HEK293 (cell line): ENCODE measurements at regions not wholly inside any gene's neighbourhood (a gene's known extent, or its start where the extent isn't known, plus 50 kb on each side); places are given as distances from the start of the nearest gene placed in this dataset.

Source experiments
- AEBP2 ChIP-seq: fragments of 450-650 bp; formaldehyde crosslinking; IDR thresholded peaks from 2 replicates; pipeline ENCODE4 v1.5.1; 2016; ENCODE audit warnings: missing biosample characterization, missing genetic modification characterization, borderline replicate concordance
- ATF2 ChIP-seq: fragments of 450-650 bp; formaldehyde crosslinking; IDR thresholded peaks from 2 replicates; pipeline ENCODE4 v1.5.1; 2016; ENCODE audit warnings: missing biosample characterization, missing genetic modification characterization, low read depth
- BCL6B ChIP-seq: fragments of 450-650 bp; formaldehyde crosslinking; IDR thresholded peaks from 2 replicates; pipeline ENCODE4 v1.5.1; 2017; ENCODE audit warnings: missing biosample characterization, missing genetic modification characterization
- GLI2 ChIP-seq: fragments of 450-650 bp; formaldehyde crosslinking; IDR thresholded peaks from 2 replicates; pipeline ENCODE4; 2017; ENCODE audit warnings: missing biosample characterization, missing genetic modification characterization, low read depth, borderline replicate concordance
- HOXC10 ChIP-seq: sonication (generic); formaldehyde crosslinking; IDR thresholded peaks from 2 replicates; pipeline ENCODE4 v1.8.1; 2023; ENCODE audit warnings: mild to moderate bottlenecking, missing genetic modification reagents
- INSM2 ChIP-seq: fragments of 450-650 bp; formaldehyde crosslinking; IDR thresholded peaks from 2 replicates; pipeline ENCODE4 v1.5.1; 2016; ENCODE audit warnings: missing biosample characterization, missing genetic modification characterization
- KLF1 ChIP-seq: fragments of 450-650 bp; formaldehyde crosslinking; IDR thresholded peaks from 2 replicates; pipeline ENCODE4 v1.5.1; 2016; ENCODE audit warnings: missing biosample characterization, missing genetic modification characterization
- KLF17 ChIP-seq: fragments of 450-650 bp; formaldehyde crosslinking; IDR thresholded peaks from 2 replicates; pipeline ENCODE4 v1.5.1; 2016; ENCODE audit warnings: missing biosample characterization, missing genetic modification characterization
- MYNN ChIP-seq: fragments of 450-650 bp; formaldehyde crosslinking; IDR thresholded peaks from 2 replicates; pipeline ENCODE4 v1.5.1; 2016; ENCODE audit warnings: missing biosample characterization, missing genetic modification characterization, borderline replicate concordance
- MZF1 ChIP-seq: fragments of 450-650 bp; formaldehyde crosslinking; IDR thresholded peaks from 2 replicates; pipeline ENCODE4 v1.5.1; 2017; ENCODE audit warnings: missing biosample characterization, missing genetic modification characterization, borderline replicate concordance
- OSR2 ChIP-seq: fragments of 450-650 bp; formaldehyde crosslinking; IDR thresholded peaks from 2 replicates; pipeline ENCODE4 v1.5.1; 2016; ENCODE audit warnings: missing biosample characterization, missing genetic modification characterization
- SCRT1 ChIP-seq: fragments of 450-650 bp; formaldehyde crosslinking; IDR thresholded peaks from 2 replicates; pipeline ENCODE4 v1.5.1; 2016; ENCODE audit warnings: missing biosample characterization, missing genetic modification characterization, borderline replicate concordance
- ZBTB7A ChIP-seq: fragments of 450-650 bp; formaldehyde crosslinking; IDR thresholded peaks from 2 replicates; pipeline ENCODE4 v1.5.1; 2016; ENCODE audit warnings: low read depth, missing biosample characterization, missing genetic modification characterization
- ZFHX2 ChIP-seq: fragments of 450-650 bp; formaldehyde crosslinking; conservative IDR thresholded peaks from 2 replicates; pipeline ENCODE4 v1.5.1; 2016; ENCODE audit warnings: missing biosample characterization, missing genetic modification characterization
- ZFP41 ChIP-seq: fragments of 450-650 bp; formaldehyde crosslinking; IDR thresholded peaks from 2 replicates; pipeline ENCODE4 v1.5.1; 2016; ENCODE audit warnings: missing biosample characterization, missing genetic modification characterization, borderline replicate concordance
- ZNF19 ChIP-seq: fragments of 450-650 bp; formaldehyde crosslinking; IDR thresholded peaks from 2 replicates; pipeline ENCODE4; 2016; ENCODE audit warnings: missing biosample characterization, missing genetic modification characterization, low read depth
- ZNF2 ChIP-seq: fragments of 450-650 bp; formaldehyde crosslinking; IDR thresholded peaks from 2 replicates; pipeline ENCODE4 v1.5.1; 2016; ENCODE audit warnings: missing biosample characterization, missing genetic modification characterization
- ZNF24 ChIP-seq: fragments of 450-650 bp; formaldehyde crosslinking; IDR thresholded peaks from 2 replicates; pipeline ENCODE4 v1.5.1; 2016; ENCODE audit warnings: missing biosample characterization, missing genetic modification characterization
- ZNF248 ChIP-seq: fragments of 450-650 bp; formaldehyde crosslinking; IDR thresholded peaks from 2 replicates; pipeline ENCODE4 v1.5.1; 2017; ENCODE audit warnings: missing biosample characterization, missing genetic modification characterization
- ZNF26 ChIP-seq: fragments of 450-650 bp; formaldehyde crosslinking; IDR thresholded peaks from 2 replicates; pipeline ENCODE4 v1.5.1; 2016; ENCODE audit warnings: missing biosample characterization, missing genetic modification characterization
- ZNF37A ChIP-seq: fragments of 450-650 bp; IDR thresholded peaks from 2 replicates; pipeline ENCODE4 v1.5.1; 2018; ENCODE audit warnings: missing biosample characterization, missing genetic modification characterization
- ZNF404 ChIP-seq: fragments of 450-650 bp; formaldehyde crosslinking; IDR thresholded peaks from 2 replicates; pipeline ENCODE4 v1.5.1; 2017; ENCODE audit warnings: missing biosample characterization, missing genetic modification characterization
- ZNF510 ChIP-seq: fragments of 450-650 bp; formaldehyde crosslinking; IDR thresholded peaks from 2 replicates; pipeline ENCODE4 v1.5.1; 2018; ENCODE audit warnings: mild to moderate bottlenecking, missing genetic modification characterization, missing biosample characterization; ENCODE audit not compliant: insufficient replicate concordance
- ZNF513 ChIP-seq: fragments of 450-650 bp; IDR thresholded peaks from 2 replicates; pipeline ENCODE4 v1.5.1; 2018; ENCODE audit warnings: missing biosample characterization, missing genetic modification characterization
- ZNF548 ChIP-seq: fragments of 450-650 bp; formaldehyde crosslinking; IDR thresholded peaks from 2 replicates; pipeline ENCODE4 v1.5.1; 2016; ENCODE audit warnings: missing biosample characterization, missing genetic modification characterization
- ZNF580 ChIP-seq: fragments of 450-650 bp; formaldehyde crosslinking; IDR thresholded peaks from 2 replicates; pipeline ENCODE4 v1.5.1; 2016; ENCODE audit warnings: missing biosample characterization, missing genetic modification characterization
- ZNF658 ChIP-seq: fragments of 450-650 bp; formaldehyde crosslinking; IDR thresholded peaks from 2 replicates; pipeline ENCODE4; 2016; ENCODE audit warnings: missing biosample characterization, missing genetic modification characterization
- ZNF677 ChIP-seq: fragments of 450-650 bp; IDR thresholded peaks from 2 replicates; pipeline ENCODE4 v1.5.0; 2018; ENCODE audit warnings: missing biosample characterization, mild to moderate bottlenecking, missing genetic modification characterization, moderate library complexity
- ZNF701 ChIP-seq: fragments of 450-650 bp; formaldehyde crosslinking; IDR thresholded peaks from 2 replicates; pipeline ENCODE4 v1.5.1; 2016; ENCODE audit warnings: missing biosample characterization, missing genetic modification characterization
- ZNF785 ChIP-seq: fragments of 450-650 bp; formaldehyde crosslinking; IDR thresholded peaks from 2 replicates; pipeline ENCODE4 v1.5.1; 2016; ENCODE audit warnings: missing biosample characterization, missing genetic modification characterization

- TF ChIP-seq ZNF513 = no peak
- TF ChIP-seq ZNF24 = peak; percentile 98
- TF ChIP-seq ZFHX2 (tag by site-specific recombination) = no peak
- TF ChIP-seq ZNF658 (tag by site-specific recombination) = no peak
- peak; percentile 88 for TF ChIP-seq MYNN
- TF ChIP-seq INSM2 (tag by site-specific recombination) = peak; percentile 81
- TF ChIP-seq ZNF19 (tag by site-specific recombination) = no peak
- no peak for TF ChIP-seq GLI2 (tag by site-specific recombination)
- TF ChIP-seq ATF2 (tag by site-specific recombination) = no peak
- no peak for TF ChIP-seq ZNF701 (tag by site-specific recombination)
- TF ChIP-seq HOXC10 (CRISPR knock-in tag) = no peak
- no peak for TF ChIP-seq ZNF37A (tag by site-specific recombination)
- no peak for TF ChIP-seq BCL6B
- TF ChIP-seq AEBP2 (tag by site-specific recombination) = no peak
- no peak for TF ChIP-seq ZNF26
- no peak for TF ChIP-seq SCRT1
- peak; percentile 35; the same call in 1 of the 2 replicates for TF ChIP-seq ZNF580 (tag by site-specific recombination)
- no peak for TF ChIP-seq ZNF404 (tag by site-specific recombination)
- TF ChIP-seq ZNF510 (tag by site-specific recombination) = no peak
- no peak for TF ChIP-seq ZBTB7A (tag by site-specific recombination)
- peak; percentile 74 for TF ChIP-seq MZF1 (tag by site-specific recombination)
- TF ChIP-seq ZNF785 (tag by site-specific recombination) = no peak
- TF ChIP-seq KLF1 = no peak
- TF ChIP-seq ZNF548 (tag by site-specific recombination) = no peak
- TF ChIP-seq ZFP41 = no peak
- TF ChIP-seq OSR2 (tag by site-specific recombination) = peak; percentile 100
- no peak for TF ChIP-seq ZNF2 (tag by site-specific recombination)
- no peak for TF ChIP-seq ZNF677
- TF ChIP-seq KLF17 (tag by site-specific recombination) = no peak
- no peak for TF ChIP-seq ZNF248 (tag by site-specific recombination)
Observed at GRCh38 chrX:123803331-123803983, 56.4 kb upstream of the XIAP start (continued).
